Glomerular visceral epithelial cell (primary cell): ENCODE measurements at regions not wholly inside any gene's neighbourhood (a gene's known extent, or its start where the extent isn't known, plus 50 kb on each side); places are given as distances from the start of the nearest gene placed in this dataset.
"Not testable (repeated sequence)": the region's sequence is repeated elsewhere in the genome, so short reads cannot be mapped to it uniquely, and the experiment has no call there.

Experiments
- DNase-seq: peaks from one replicate; pipeline ENCODE4 v3.0.0-alpha.2; 2016; ENCODE audit errors: extremely low spot score

GRCh38 chr18:76307293-76307690 is 187.8 kb downstream of the ZNF516 start:
- DNase-seq = no peak

- DNase-seq = no peak
Observed at GRCh38 chr18:76306685-76307292, 188.3 kb downstream of the ZNF516 start.

- no peak for DNase-seq
Observed at GRCh38 chr18:76285866-76286265, 209.2 kb downstream of the ZNF516 start.

- no peak for DNase-seq
Observed at GRCh38 chr18:76281565-76281964, 213.5 kb downstream of the ZNF516 start.

GRCh38 chr18:76277801-76278200 is 217.2 kb downstream of the ZNF516 start:
- DNase-seq = no peak

GRCh38 chr18:76275727-76276313 is 219.2 kb downstream of the ZNF516 start:
- DNase-seq = no peak

GRCh38 chr18:76274468-76275289 is 220.4 kb downstream of the ZNF516 start:
- no peak for DNase-seq

- no peak for DNase-seq
Observed at GRCh38 chr18:76273956-76274355, 221.1 kb downstream of the ZNF516 start.

- no peak for DNase-seq
Observed at GRCh38 chr18:76273036-76273545, 222.0 kb downstream of the ZNF516 start.

- not testable (repeated sequence) for DNase-seq
Observed at GRCh38 chr18:76267423-76267822, 227.6 kb downstream of the ZNF516 start.

- DNase-seq = no peak
Observed at GRCh38 chr18:76266236-76266991, 228.6 kb downstream of the ZNF516 start.

- no peak for DNase-seq
Observed at GRCh38 chr18:76265497-76266235, 229.4 kb downstream of the ZNF516 start.

- no peak for DNase-seq
Observed at GRCh38 chr18:76264876-76265250, 230.2 kb downstream of the ZNF516 start.

GRCh38 chr18:76264198-76264875 is 230.7 kb downstream of the ZNF516 start:
- no peak for DNase-seq

- no peak for DNase-seq
Observed at GRCh38 chr18:76263046-76264005, 231.7 kb downstream of the ZNF516 start.

GRCh38 chr18:76260941-76261472 is 234.0 kb downstream of the ZNF516 start:
- no peak for DNase-seq

GRCh38 chr18:76259711-76260110 is 235.3 kb downstream of the ZNF516 start:
- DNase-seq = no peak

- no peak for DNase-seq
Observed at GRCh38 chr18:76259096-76259495, 235.9 kb downstream of the ZNF516 start.

- no peak for DNase-seq
Observed at GRCh38 chr18:76258209-76258608, 236.8 kb downstream of the ZNF516 start.
